ENCODE measurements at regions not wholly inside any gene's neighbourhood (a gene's known extent, or its start where the extent isn't known, plus 50 kb on each side); places are given as distances from the start of the nearest gene placed in this dataset.

- no peak for TF ChIP-seq CTCF (conservative IDR thresholded peaks at IDR 0.05)
- no peak for TF ChIP-seq ZFX (IDR thresholded peaks at IDR 0.05)
Observed at GRCh38 chr2:5472673-5473072, 219.5 kb upstream of the SOX11 start.

Measured in C4-2B (cell line).